Activated T-helper 17 cell treated with anti-CD3 and anti-CD28 coated beads, Interleukin-2, amount 50 U/mL, for 72 hours (primary cell): ENCODE measurements at regions not wholly inside any gene's neighbourhood (a gene's known extent, or its start where the extent isn't known, plus 50 kb on each side); places are given as distances from the start of the nearest gene placed in this dataset.
"Not testable (repeated sequence)": the region's sequence is repeated elsewhere in the genome, so short reads cannot be mapped to it uniquely, and the experiment has no call there.

Experiments used
- ATAC-seq: fragments of 150-1000 bp; cut with Tn5 transposase; replicated peaks from 2 replicates; pipeline ENCODE4 v1.10.0; 2021; ENCODE audit warnings: mild to moderate bottlenecking, moderate library complexity
- H3K27ac Mint-ChIP-seq: one replicate; pipeline ENCODE4 v1.8.0; 2022; ENCODE audit warnings: mixed read lengths
- H3K27me3 Mint-ChIP-seq: one replicate; pipeline ENCODE4 v1.8.0; 2022; ENCODE audit warnings: mixed read lengths
- H3K36me3 Mint-ChIP-seq: one replicate; pipeline ENCODE4 v1.8.0; 2022; ENCODE audit warnings: low read depth, mild to moderate bottlenecking, mixed read lengths
- H3K4me1 Mint-ChIP-seq: one replicate; pipeline ENCODE4 v1.8.0; 2022; ENCODE audit warnings: mixed read lengths
- H3K4me3 Mint-ChIP-seq: one replicate; pipeline ENCODE4 v1.8.0; 2022; ENCODE audit warnings: mild to moderate bottlenecking, mixed read lengths
- H3K9me3 Mint-ChIP-seq: one replicate; pipeline ENCODE4 v1.8.0; 2022; ENCODE audit warnings: mixed read lengths

- peaks cover 17% of the 10 kb centered on the region for H3K27me3 Mint-ChIP-seq
- H3K4me1 Mint-ChIP-seq, result no peaks in the 10 kb centered on the region
- H3K4me3 Mint-ChIP-seq, result no peak overlapping the region
- no peak overlapping the region for H3K27ac Mint-ChIP-seq
- ATAC-seq, result no peak
- H3K36me3 Mint-ChIP-seq, result no peaks in the 10 kb centered on the region
- peaks cover 6% of the 10 kb centered on the region for H3K9me3 Mint-ChIP-seq
These were observed 97.9 kb upstream of the KLF14 start for GRCh38 chr7:130831817-130832481.

GRCh38 chr7:130838738-130839137 is 104.7 kb upstream of the KLF14 start:
- no peaks in the 10 kb centered on the region for H3K9me3 Mint-ChIP-seq
- peak overlapping the region; percentile 54 for H3K4me3 Mint-ChIP-seq
- H3K4me1 Mint-ChIP-seq, result peaks cover 6% of the 10 kb centered on the region
- peaks cover 31% of the 10 kb centered on the region for H3K27me3 Mint-ChIP-seq
- ATAC-seq, result peak; percentile 98
- H3K36me3 Mint-ChIP-seq, result peaks cover 6% of the 10 kb centered on the region
- peak overlapping the region; percentile 91 for H3K27ac Mint-ChIP-seq

GRCh38 chr7:130840599-130840998 is 106.6 kb upstream of the KLF14 start:
- peaks cover 32% of the 10 kb centered on the region for H3K27me3 Mint-ChIP-seq
- no peak for ATAC-seq
- no peak overlapping the region for H3K27ac Mint-ChIP-seq
- no peaks in the 10 kb centered on the region for H3K9me3 Mint-ChIP-seq
- no peak overlapping the region for H3K4me3 Mint-ChIP-seq
- H3K36me3 Mint-ChIP-seq, result peaks cover 6% of the 10 kb centered on the region
- H3K4me1 Mint-ChIP-seq, result peaks cover 6% of the 10 kb centered on the region

GRCh38 chr7:130841416-130841815 is 107.4 kb upstream of the KLF14 start:
- peaks cover 25% of the 10 kb centered on the region for H3K27me3 Mint-ChIP-seq
- peaks cover 6% of the 10 kb centered on the region for H3K36me3 Mint-ChIP-seq
- no peaks in the 10 kb centered on the region for H3K9me3 Mint-ChIP-seq
- no peak for ATAC-seq
- no peak overlapping the region for H3K4me3 Mint-ChIP-seq
- H3K4me1 Mint-ChIP-seq, result peaks cover 6% of the 10 kb centered on the region
- H3K27ac Mint-ChIP-seq, result peak overlapping the region; percentile 4

GRCh38 chr7:130843703-130844102 is 109.7 kb upstream of the KLF14 start:
- Mint-ChIP-seq H3K27me3 (peaks cover 21% of the 10 kb centered on the region), H3K27ac (no peak overlapping the region), H3K36me3 (peaks cover 2% of the 10 kb centered on the region), H3K4me1 (peaks cover 1% of the 10 kb centered on the region), H3K9me3 (no peaks in the 10 kb centered on the region), H3K4me3 (no peak overlapping the region)
- ATAC-seq, result no peak

GRCh38 chr7:130844811-130845580 is 111.0 kb upstream of the KLF14 start:
- H3K9me3 Mint-ChIP-seq, result no peaks in the 10 kb centered on the region
- H3K27ac Mint-ChIP-seq, result peak overlapping the region; percentile 14
- no peak overlapping the region for H3K4me3 Mint-ChIP-seq
- ATAC-seq, result no peak
- no peaks in the 10 kb centered on the region for H3K36me3 Mint-ChIP-seq
- H3K27me3 Mint-ChIP-seq, result peaks cover 21% of the 10 kb centered on the region
- H3K4me1 Mint-ChIP-seq, result no peaks in the 10 kb centered on the region

- ATAC-seq, result no peak
- no peak overlapping the region for H3K4me3 Mint-ChIP-seq
- no peaks in the 10 kb centered on the region for H3K4me1 Mint-ChIP-seq
- H3K27me3 Mint-ChIP-seq, result peaks cover 16% of the 10 kb centered on the region
- H3K27ac Mint-ChIP-seq, result peak overlapping the region; percentile 14
- H3K36me3 Mint-ChIP-seq, result no peaks in the 10 kb centered on the region
- no peaks in the 10 kb centered on the region for H3K9me3 Mint-ChIP-seq
These were observed 111.6 kb upstream of the KLF14 start for GRCh38 chr7:130845581-130846085.

- Mint-ChIP-seq H3K27me3 (peaks cover 5% of the 10 kb centered on the region), H3K27ac (no peak overlapping the region), H3K9me3 (no peaks in the 10 kb centered on the region), H3K4me1 (no peaks in the 10 kb centered on the region), H3K4me3 (no peak overlapping the region), H3K36me3 (peaks cover 18% of the 10 kb centered on the region)
- no peak for ATAC-seq
These were observed 115.6 kb upstream of the KLF14 start for GRCh38 chr7:130849604-130850003.

- ATAC-seq, result peak; percentile 26
- Mint-ChIP-seq H3K4me1 (no peaks in the 10 kb centered on the region), H3K9me3 (no peaks in the 10 kb centered on the region), H3K36me3 (peaks cover 32% of the 10 kb centered on the region), H3K27me3 (no peaks in the 10 kb centered on the region), H3K27ac (no peak overlapping the region), H3K4me3 (no peak overlapping the region)
These were observed 116.9 kb upstream of the KLF14 start for GRCh38 chr7:130850956-130851355.

GRCh38 chr7:130852867-130853266 is 118.9 kb upstream of the KLF14 start:
- no peak for ATAC-seq
- H3K36me3 Mint-ChIP-seq, result peaks cover 51% of the 10 kb centered on the region
- H3K27ac Mint-ChIP-seq, result no peak overlapping the region

GRCh38 chr7:130853503-130854279 is 119.7 kb upstream of the KLF14 start:
- no peak for ATAC-seq
- Mint-ChIP-seq H3K27me3 (no peaks in the 10 kb centered on the region), H3K4me3 (no peak overlapping the region), H3K4me1 (peaks cover 4% of the 10 kb centered on the region), H3K36me3 (peaks cover 59% of the 10 kb centered on the region), H3K27ac (no peak overlapping the region), H3K9me3 (peaks cover 15% of the 10 kb centered on the region)

More at GRCh38 chr7:130852867-130853266, 118.9 kb upstream of the KLF14 start:
- Mint-ChIP-seq H3K27me3 (no peaks in the 10 kb centered on the region), H3K9me3 (peaks cover 9% of the 10 kb centered on the region), H3K4me3 (no peak overlapping the region), H3K4me1 (peaks cover 2% of the 10 kb centered on the region)

- peaks cover 20% of the 10 kb centered on the region for H3K9me3 Mint-ChIP-seq
- ATAC-seq, result no peak
- H3K36me3 Mint-ChIP-seq, result peaks cover 67% of the 10 kb centered on the region
- no peak overlapping the region for H3K27ac Mint-ChIP-seq
- no peaks in the 10 kb centered on the region for H3K27me3 Mint-ChIP-seq
- no peak overlapping the region for H3K4me3 Mint-ChIP-seq
- peaks cover 4% of the 10 kb centered on the region for H3K4me1 Mint-ChIP-seq
These were observed 120.5 kb upstream of the KLF14 start for GRCh38 chr7:130854481-130854880.

- Mint-ChIP-seq H3K9me3 (peaks cover 20% of the 10 kb centered on the region), H3K27ac (no peak overlapping the region)
These were observed 122.9 kb upstream of the KLF14 start for GRCh38 chr7:130856866-130857265.

GRCh38 chr7:130860832-130861231 is 126.8 kb upstream of the KLF14 start:
- H3K36me3 Mint-ChIP-seq, result peaks cover 100% of the 10 kb centered on the region
- not testable (repeated sequence) for H3K4me1 Mint-ChIP-seq, ATAC-seq, H3K4me3 Mint-ChIP-seq, H3K27me3 Mint-ChIP-seq
- H3K9me3 Mint-ChIP-seq, result peaks cover 20% of the 10 kb centered on the region
- H3K27ac Mint-ChIP-seq, result peak overlapping the region; percentile 35

More at GRCh38 chr7:130856866-130857265, 122.9 kb upstream of the KLF14 start:
- Mint-ChIP-seq H3K4me3 (no peak overlapping the region), H3K4me1 (peaks cover 4% of the 10 kb centered on the region), H3K27me3 (no peaks in the 10 kb centered on the region), H3K36me3 (peaks cover 91% of the 10 kb centered on the region)
- ATAC-seq, result no peak
